Body of pancreas (tissue), 4 donors: ENCODE measurements at regions not wholly inside any gene's neighbourhood (a gene's known extent, or its start where the extent isn't known, plus 50 kb on each side); places are given as distances from the start of the nearest gene placed in this dataset.

Experiments
- ATAC-seq: fragments of 150-250 bp; one replicate; pipeline ENCODE4 v1.9.1; 2016
- DNase-seq, 4 donors: peaks; one replicate each; pipeline ENCODE4 v3.0.0-alpha.2; 2019
- H3K27ac ChIP-seq, 4 donors: fragments of 200-600 bp; sonication (generic); 1 replicate in 3 of 4; 2 replicates in 1 of 4; pipeline versions ENCODE4 v1.5.1 to v1.6.1; 2016 to 2019; ENCODE audit warnings: mild to moderate bottlenecking in 1 of 4, mixed read lengths in 1 of 4, moderate library complexity in 1 of 4
- H3K27me3 ChIP-seq, 2 donors: fragments of 200-600 bp; sonication (generic); one replicate each; pipeline ENCODE4 v1.6.0; 2016; ENCODE audit warnings: mild to moderate bottlenecking in 1 of 2
- H3K36me3 ChIP-seq, 2 donors: fragments of 200-600 bp; sonication (generic); replicated peaks in 1 of 2; 2 replicates each; pipeline ENCODE4 v1.5.1; 2016; ENCODE audit warnings: low read depth in 2 of 2; ENCODE audit not compliant: insufficient read depth in 1 of 2
- H3K4me1 ChIP-seq: fragments of 200-600 bp; sonication (generic); one replicate; pipeline ENCODE4 v1.6.0; 2016
- H3K4me3 ChIP-seq, 2 donors: fragments of 200-600 bp; sonication (generic); 1 replicate in 1 of 2; 2 replicates in 1 of 2; pipeline ENCODE4 v1.5.1; 2016 to 2019
- H3K9me3 ChIP-seq, 3 donors: fragments of 200-600 bp; sonication (generic); 1 replicate in 2 of 3; 2 replicates in 1 of 3; pipeline ENCODE4 v1.5.1; 2016
- CTCF ChIP-seq, 7 experiments: fragments of 450-650 bp in 4 of 7; fragments of 200-600 bp in 3 of 7; sonication (generic) in 3 of 7; IDR thresholded peaks; one replicate each; pipeline ENCODE4 v1.5.1; 2016 to 2019; ENCODE audit warnings: antibody characterized with exemption in 7 of 7
- POLR2A ChIP-seq, 3 donors: fragments of 450-650 bp; IDR thresholded peaks; one replicate each; pipeline ENCODE4 v1.6.1; 2016; ENCODE audit warnings: antibody characterized with exemption in 3 of 3, mild to moderate bottlenecking in 2 of 3
- WGBS, 2 donors: methylation state at CpG; one replicate each; pipeline ENCODE4 v1.1.5; 2017; 5-methylcytosine and 5-hydroxymethylcytosine counted together
- intact Hi-C: fragments of 100-400 bp; cut with DNase I; formaldehyde crosslinking; loops from one replicate; pipeline ENCODE4 v1.15.1; 2023

GRCh38 chr9:84435902-84436301, 95.3 kb upstream of the SLC28A3 start:
- ATAC-seq: no peak
- Histone ChIP-seq H3K4me3 (no peak overlapping the region), H3K36me3 (no peaks in the 10 kb centered on the region), H3K27ac (no peak overlapping the region), H3K9me3 (peaks cover 0 to 5% (median 0%) of the 10 kb centered on the region in 3 donors), H3K27me3 (no peaks in the 10 kb centered on the region), H3K4me1 (no peaks in the 10 kb centered on the region)
- TF ChIP-seq POLR2A (IDR thresholded peaks at IDR 0.05) (no peak), CTCF (IDR thresholded peaks at IDR 0.05) (no peak)
- DNase-seq: no peak
- WGBS, 2 donors: 76 to 83% methylated on average over 5 to 6 of the region's 6 CpGs
- intact Hi-C loops: no loop called here

GRCh38 chr9:84436386-84437109, 96.0 kb upstream of the SLC28A3 start:
- H3K4me1 ChIP-seq: no peaks in the 10 kb centered on the region
- peaks cover 0 to 5% (median 0%) of the 10 kb centered on the region in 3 donors for H3K9me3 ChIP-seq
- no peak overlapping the region for H3K4me3 ChIP-seq
- no peak for DNase-seq
- no peak overlapping the region for H3K27ac ChIP-seq
- TF ChIP-seq CTCF (IDR thresholded peaks at IDR 0.05) (no peak), POLR2A (IDR thresholded peaks at IDR 0.05) (no peak)
- no peaks in the 10 kb centered on the region for H3K36me3 ChIP-seq
- WGBS, 2 donors: 62 to 64% methylated on average over 5 of the region's 5 CpGs
- intact Hi-C loops: no loop called here
- no peak for ATAC-seq
- H3K27me3 ChIP-seq: no peaks in the 10 kb centered on the region

DNA sequence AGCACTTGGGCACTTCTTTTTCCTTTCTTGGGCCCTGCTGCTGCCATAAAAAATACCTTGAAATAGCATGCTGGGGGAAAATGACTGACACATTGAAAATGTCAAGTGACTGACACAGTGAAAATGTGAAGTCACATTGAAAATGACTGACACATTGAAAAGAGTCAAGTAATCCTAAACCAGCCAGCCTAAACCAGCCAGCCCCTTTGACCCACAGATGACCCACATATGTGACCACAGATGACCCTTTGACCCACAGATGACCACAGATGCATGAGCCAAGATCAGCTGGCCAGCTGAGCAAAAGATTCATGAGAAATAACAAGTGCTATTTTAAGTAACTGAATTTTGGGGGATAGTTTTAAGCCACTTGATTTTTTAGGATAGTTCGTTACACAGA, 97.8 kb upstream of the SLC28A3 start:
- peaks cover 0 to 5% (median 0%) of the 10 kb centered on the region in 3 donors for H3K9me3 ChIP-seq
- ATAC-seq: no peak
- no peak overlapping the region for H3K27ac ChIP-seq
- intact Hi-C loops: no loop called here
- DNase-seq: no peak
- no peak for TF ChIP-seq CTCF (IDR thresholded peaks at IDR 0.05)
- no peak for TF ChIP-seq POLR2A (IDR thresholded peaks at IDR 0.05)
- H3K27me3 ChIP-seq: no peaks in the 10 kb centered on the region
- no peaks in the 10 kb centered on the region for H3K4me1 ChIP-seq
- WGBS, 2 donors: 90 to 100% methylated on average over 1 of the region's 1 CpG
- no peaks in the 10 kb centered on the region for H3K36me3 ChIP-seq
- H3K4me3 ChIP-seq: no peak overlapping the region

GRCh38 chr9:84439250-84439649, 98.7 kb upstream of the SLC28A3 start:
- DNase-seq (no peak), ATAC-seq (no peak)
- Histone ChIP-seq H3K36me3 (no peaks in the 10 kb centered on the region), H3K9me3 (peaks cover 0 to 5% (median 0%) of the 10 kb centered on the region in 3 donors), H3K4me1 (no peaks in the 10 kb centered on the region), H3K4me3 (no peak overlapping the region), H3K27ac (no peak overlapping the region), H3K27me3 (no peaks in the 10 kb centered on the region)
- 58 to 72% methylated on average over 3 of the region's 3 CpGs for WGBS, 2 donors
- TF ChIP-seq POLR2A (IDR thresholded peaks at IDR 0.05) (no peak), CTCF (IDR thresholded peaks at IDR 0.05) (no peak)
- intact Hi-C loops: no loop called here

GRCh38 chr9:84442712-84443111, 102.2 kb upstream of the SLC28A3 start:
- no peaks in the 10 kb centered on the region for H3K36me3 ChIP-seq
- ATAC-seq (no peak), DNase-seq (no peak)
- no peaks in the 10 kb centered on the region for H3K27me3 ChIP-seq
- H3K4me1 ChIP-seq: no peaks in the 10 kb centered on the region
- H3K4me3 ChIP-seq: no peak overlapping the region
- intact Hi-C loops: no loop called here
- WGBS, 2 donors: 85 to 86% methylated on average over 6 of the region's 6 CpGs
- no peak overlapping the region for H3K27ac ChIP-seq
- H3K9me3 ChIP-seq: no peaks in the 10 kb centered on the region
- TF ChIP-seq CTCF (IDR thresholded peaks at IDR 0.05): no peak
- TF ChIP-seq POLR2A (IDR thresholded peaks at IDR 0.05): no peak
